Smooth muscle cell (in vitro differentiated cells): ENCODE measurements at regions not wholly inside any gene's neighbourhood (a gene's known extent, or its start where the extent isn't known, plus 50 kb on each side); places are given as distances from the start of the nearest gene placed in this dataset.

ENCODE experiments used
- DNase-seq: peaks from one replicate; lab custom pipeline; 2025; ENCODE audit not compliant: unreplicated experiment; lab: John Stamatoyannopoulos, UW
- H2AFZ ChIP-seq: fragments of 200-600 bp; sonication (generic); 2 replicates; pipeline ENCODE4 v1.6.0; 2016; ENCODE audit warnings: antibody characterized with exemption, low read depth, mild to moderate bottlenecking
- H3F3A ChIP-seq: fragments of 200-600 bp; sonication (generic); 2 replicates; pipeline ENCODE4 v1.6.0; 2017; ENCODE audit warnings: antibody characterized with exemption, low read depth
- H3K27ac ChIP-seq: fragments of 200-600 bp; sonication (generic); 2 replicates; pipeline ENCODE4 v1.5.1; 2016; ENCODE audit warnings: low read depth, mild to moderate bottlenecking
- H3K27me3 ChIP-seq: fragments of 200-600 bp; sonication (generic); 2 replicates; pipeline ENCODE4 v1.6.1; 2016; ENCODE audit warnings: low read depth, mild to moderate bottlenecking
- H3K36me3 ChIP-seq: fragments of 200-600 bp; sonication (generic); 2 replicates; pipeline ENCODE4 v1.5.1; 2016; ENCODE audit warnings: low read depth
- H3K4me1 ChIP-seq: fragments of 200-600 bp; sonication (generic); 2 replicates; pipeline ENCODE4 v1.5.1; 2016; ENCODE audit warnings: low read depth
- H3K4me2 ChIP-seq: fragments of 200-600 bp; sonication (generic); 2 replicates; pipeline ENCODE4 v1.6.0; 2016; ENCODE audit warnings: mild to moderate bottlenecking
- H3K4me3 ChIP-seq: fragments of 200-600 bp; sonication (generic); 2 replicates; pipeline ENCODE4 v1.5.1; 2016; ENCODE audit warnings: mild to moderate bottlenecking
- H3K79me2 ChIP-seq: fragments of 200-600 bp; sonication (generic); 2 replicates; pipeline ENCODE4 v1.6.0; 2016; ENCODE audit warnings: low read depth, mild to moderate bottlenecking
- H3K9ac ChIP-seq: fragments of 200-600 bp; sonication (generic); 2 replicates; pipeline ENCODE4 v1.6.0; 2016; ENCODE audit warnings: low read depth
- H3K9me3 ChIP-seq: fragments of 200-600 bp; sonication (generic); replicated peaks from 2 replicates; pipeline ENCODE4 v1.5.1; 2016; ENCODE audit warnings: low read depth
- H4K20me1 ChIP-seq: fragments of 200-600 bp; sonication (generic); 2 replicates; pipeline ENCODE4 v1.6.0; 2016; ENCODE audit warnings: low read depth
- WGBS: methylation state at CpG from one replicate; pipeline ENCODE4 v1.1.7; 2016; ENCODE audit warnings: low lambda C conversion rate; 5-methylcytosine and 5-hydroxymethylcytosine counted together
- TF ChIP-seq, protein P1 (sequence below): fragments of 200-600 bp; sonication (generic); IDR thresholded peaks from 2 replicates; pipeline ENCODE4 v1.5.1; 2017; ENCODE audit warnings: borderline replicate concordance, mild to moderate bottlenecking, antibody characterized with exemption; ENCODE audit not compliant: insufficient read depth, poor library complexity, severe bottlenecking

DNA sequence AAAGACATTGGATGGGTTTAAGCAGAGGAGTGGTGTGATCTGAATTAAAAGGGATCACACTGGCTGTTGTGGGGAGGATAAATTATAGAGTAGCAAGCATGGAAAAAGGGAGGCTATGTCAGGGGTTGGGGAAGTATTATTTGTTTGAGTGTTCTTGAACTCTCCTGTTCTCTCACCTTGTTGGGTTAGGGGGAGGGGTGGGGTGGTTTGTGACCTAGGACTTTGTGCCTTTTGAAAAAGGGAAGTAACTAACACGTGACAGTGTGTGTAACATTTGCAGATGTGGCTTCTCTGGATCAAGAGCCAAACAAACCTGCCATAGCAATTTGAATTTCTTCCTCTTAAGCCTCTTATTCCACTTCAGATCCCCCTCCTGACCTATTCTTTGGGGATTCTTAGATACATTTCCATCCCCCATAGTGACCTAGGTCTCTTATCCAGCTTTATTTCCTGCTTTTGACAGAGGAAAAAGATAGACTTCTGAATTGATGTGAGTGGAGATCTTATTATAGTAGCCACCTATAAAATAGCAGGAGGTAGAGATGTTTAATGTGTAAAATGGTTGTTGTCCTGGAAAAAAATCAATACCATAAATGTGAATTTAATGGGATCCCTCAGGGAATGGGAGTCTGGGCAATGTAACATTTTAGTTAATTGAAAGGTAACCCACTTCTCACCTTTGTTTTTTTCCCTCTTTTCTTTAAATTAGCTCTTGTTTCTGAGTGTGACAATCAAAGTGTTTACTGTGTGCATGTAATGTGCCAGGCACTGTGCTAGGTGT lies 120.4 kb downstream of the CT47B1 start:
- WGBS = 38% methylated on average over 1 of the region's 1 CpG

DNA sequence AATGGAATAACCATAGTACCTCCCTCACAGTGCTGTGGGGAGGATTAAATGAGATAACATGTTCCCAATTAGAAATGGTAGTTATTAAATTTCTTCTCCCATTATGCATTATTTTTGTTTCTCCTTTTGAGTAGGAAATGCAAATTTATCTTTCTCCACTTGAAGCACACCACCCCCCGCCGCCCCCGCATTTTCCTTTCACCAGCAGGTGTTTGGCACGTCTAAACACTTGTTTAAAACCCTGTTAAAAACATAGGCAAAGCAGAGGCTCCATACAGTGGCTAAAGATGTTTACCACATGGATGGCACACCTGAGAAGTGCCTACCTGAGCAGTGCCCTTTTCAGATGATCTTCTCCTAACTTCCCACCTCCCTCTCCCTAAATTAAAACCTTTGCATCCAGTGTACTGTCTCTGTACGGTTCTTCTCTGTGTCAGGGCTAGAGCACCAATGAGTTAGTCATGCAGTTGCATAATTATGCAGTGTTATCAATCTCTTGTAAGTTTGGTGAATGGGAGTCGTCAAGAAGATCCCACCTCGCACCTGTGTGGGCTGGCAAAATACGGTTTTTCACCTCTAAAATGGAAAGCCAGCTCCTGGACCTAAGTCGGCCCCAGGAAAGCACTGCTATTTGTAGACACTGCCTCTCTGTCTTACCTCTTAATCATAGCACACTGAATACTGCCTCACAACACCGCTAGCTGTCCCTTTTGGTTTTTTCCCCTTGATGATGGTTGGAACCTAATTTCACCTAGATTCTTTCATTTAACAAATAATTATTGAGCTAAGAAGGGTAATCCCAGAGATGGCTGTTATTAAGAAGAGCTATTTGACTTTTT lies 122.0 kb downstream of the CT47B1 start:
- no peaks in the 10 kb centered on the region for H3F3A ChIP-seq
- H3K79me2 ChIP-seq = no peaks in the 10 kb centered on the region
- H3K4me3 ChIP-seq = no peak overlapping the region
- H3K9ac ChIP-seq = no peak overlapping the region
- no peaks in the 10 kb centered on the region for H3K36me3 ChIP-seq
- no peaks in the 10 kb centered on the region for H4K20me1 ChIP-seq
- no peaks in the 10 kb centered on the region for H3K27me3 ChIP-seq
- no peak for DNase-seq
- TF ChIP-seq, protein P1, sequence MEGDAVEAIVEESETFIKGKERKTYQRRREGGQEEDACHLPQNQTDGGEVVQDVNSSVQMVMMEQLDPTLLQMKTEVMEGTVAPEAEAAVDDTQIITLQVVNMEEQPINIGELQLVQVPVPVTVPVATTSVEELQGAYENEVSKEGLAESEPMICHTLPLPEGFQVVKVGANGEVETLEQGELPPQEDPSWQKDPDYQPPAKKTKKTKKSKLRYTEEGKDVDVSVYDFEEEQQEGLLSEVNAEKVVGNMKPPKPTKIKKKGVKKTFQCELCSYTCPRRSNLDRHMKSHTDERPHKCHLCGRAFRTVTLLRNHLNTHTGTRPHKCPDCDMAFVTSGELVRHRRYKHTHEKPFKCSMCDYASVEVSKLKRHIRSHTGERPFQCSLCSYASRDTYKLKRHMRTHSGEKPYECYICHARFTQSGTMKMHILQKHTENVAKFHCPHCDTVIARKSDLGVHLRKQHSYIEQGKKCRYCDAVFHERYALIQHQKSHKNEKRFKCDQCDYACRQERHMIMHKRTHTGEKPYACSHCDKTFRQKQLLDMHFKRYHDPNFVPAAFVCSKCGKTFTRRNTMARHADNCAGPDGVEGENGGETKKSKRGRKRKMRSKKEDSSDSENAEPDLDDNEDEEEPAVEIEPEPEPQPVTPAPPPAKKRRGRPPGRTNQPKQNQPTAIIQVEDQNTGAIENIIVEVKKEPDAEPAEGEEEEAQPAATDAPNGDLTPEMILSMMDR = no peak
- H3K4me2 ChIP-seq = no peak overlapping the region
- H2AFZ ChIP-seq = no peak overlapping the region
- H3K9me3 ChIP-seq = no peaks in the 10 kb centered on the region
- no peaks in the 10 kb centered on the region for H3K4me1 ChIP-seq
- no peak overlapping the region for H3K27ac ChIP-seq
- 76% methylated on average over 10 of the region's 10 CpGs for WGBS

More for the DNA sequence above, 120.4 kb downstream of the CT47B1 start:
- no peaks in the 10 kb centered on the region for H4K20me1 ChIP-seq
- H3K4me3 ChIP-seq = no peak overlapping the region
- H3K27me3 ChIP-seq = no peaks in the 10 kb centered on the region
- no peaks in the 10 kb centered on the region for H3F3A ChIP-seq
- TF ChIP-seq, protein P1 = no peak
- no peak overlapping the region for H2AFZ ChIP-seq
- DNase-seq = no peak
- no peak overlapping the region for H3K9ac ChIP-seq
- no peaks in the 10 kb centered on the region for H3K79me2 ChIP-seq
- no peaks in the 10 kb centered on the region for H3K9me3 ChIP-seq
- no peaks in the 10 kb centered on the region for H3K4me1 ChIP-seq
- H3K36me3 ChIP-seq = no peaks in the 10 kb centered on the region
- H3K27ac ChIP-seq = no peak overlapping the region
- no peak overlapping the region for H3K4me2 ChIP-seq

DNA sequence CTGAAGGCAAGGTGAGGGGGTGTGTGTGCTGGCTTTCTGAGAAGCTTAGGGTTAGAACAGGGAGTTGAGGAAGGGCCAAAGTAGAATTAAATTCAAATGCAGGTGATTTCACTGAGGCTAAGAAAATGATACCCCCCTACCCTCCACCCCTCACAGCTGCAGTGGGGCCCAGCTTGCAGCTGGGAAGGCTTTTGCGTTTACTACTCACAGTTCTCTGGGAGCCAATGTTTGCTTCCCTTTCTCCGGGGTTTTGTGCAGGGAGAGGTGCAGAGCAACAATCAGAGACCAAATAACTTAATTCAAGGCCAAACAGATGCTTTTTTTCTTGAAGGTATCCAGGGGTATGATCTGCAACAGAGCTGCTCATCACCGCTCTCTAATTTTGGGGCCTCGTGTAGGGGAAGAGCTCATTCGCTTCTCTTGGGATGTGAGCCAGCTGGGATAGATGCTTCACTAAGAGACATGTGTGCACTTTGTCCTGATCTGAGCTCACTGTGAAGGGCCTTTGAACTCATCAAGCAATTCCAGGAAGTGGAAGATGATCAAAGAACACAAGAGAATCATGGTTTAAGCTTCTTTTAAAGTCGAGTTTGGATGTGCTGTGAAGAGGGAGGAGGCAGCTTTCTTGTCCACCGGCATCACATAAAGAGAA lies 122.7 kb upstream of the C1GALT1C1 start:
- no peak overlapping the region for H3K4me2 ChIP-seq
- no peaks in the 10 kb centered on the region for H3K4me1 ChIP-seq
- H3K36me3 ChIP-seq = no peaks in the 10 kb centered on the region
- no peaks in the 10 kb centered on the region for H3K9me3 ChIP-seq
- no peaks in the 10 kb centered on the region for H3K27me3 ChIP-seq
- WGBS = 77% methylated on average over 7 of the region's 7 CpGs
- H3F3A ChIP-seq = no peaks in the 10 kb centered on the region
- H3K9ac ChIP-seq = no peak overlapping the region
- DNase-seq = no peak
- no peaks in the 10 kb centered on the region for H4K20me1 ChIP-seq
- H3K79me2 ChIP-seq = no peaks in the 10 kb centered on the region
- H3K27ac ChIP-seq = no peak overlapping the region
- TF ChIP-seq, protein P1 = no peak
- no peak overlapping the region for H2AFZ ChIP-seq
- no peak overlapping the region for H3K4me3 ChIP-seq
